ENCODE measurements at regions not wholly inside any gene's neighbourhood (a gene's known extent, or its start where the extent isn't known, plus 50 kb on each side); places are given as distances from the start of the nearest gene placed in this dataset.

GRCh38 chr1:68975212-68975933 lies 478.5 kb upstream of the DEPDC1 start:
- intact Hi-C loops (cut with DNase I; ENCODE audit: low total_unique reads), result no loop called here
- H3K9me3 ChIP-seq, result no peaks in the 10 kb centered on the region
- TF ChIP-seq POLR2AphosphoS5 (IDR thresholded peaks at IDR 0.05) (no peak), POLR2A (IDR thresholded peaks at IDR 0.05) (no peak), CTCF (IDR thresholded peaks at IDR 0.05) (no peak)
- no peaks in the 10 kb centered on the region for H3K4me1 ChIP-seq
- H3K27me3 ChIP-seq, result no peaks in the 10 kb centered on the region
- H3K27ac ChIP-seq, result peak overlapping the region in 1 of 2 donors; percentile 40
- DNase-seq (ENCODE audit: low spot score in 2 of 2), result no peak
- H3K4me3 ChIP-seq, result no peak overlapping the region
- H3K36me3 ChIP-seq, result no peaks in the 10 kb centered on the region

DNA sequence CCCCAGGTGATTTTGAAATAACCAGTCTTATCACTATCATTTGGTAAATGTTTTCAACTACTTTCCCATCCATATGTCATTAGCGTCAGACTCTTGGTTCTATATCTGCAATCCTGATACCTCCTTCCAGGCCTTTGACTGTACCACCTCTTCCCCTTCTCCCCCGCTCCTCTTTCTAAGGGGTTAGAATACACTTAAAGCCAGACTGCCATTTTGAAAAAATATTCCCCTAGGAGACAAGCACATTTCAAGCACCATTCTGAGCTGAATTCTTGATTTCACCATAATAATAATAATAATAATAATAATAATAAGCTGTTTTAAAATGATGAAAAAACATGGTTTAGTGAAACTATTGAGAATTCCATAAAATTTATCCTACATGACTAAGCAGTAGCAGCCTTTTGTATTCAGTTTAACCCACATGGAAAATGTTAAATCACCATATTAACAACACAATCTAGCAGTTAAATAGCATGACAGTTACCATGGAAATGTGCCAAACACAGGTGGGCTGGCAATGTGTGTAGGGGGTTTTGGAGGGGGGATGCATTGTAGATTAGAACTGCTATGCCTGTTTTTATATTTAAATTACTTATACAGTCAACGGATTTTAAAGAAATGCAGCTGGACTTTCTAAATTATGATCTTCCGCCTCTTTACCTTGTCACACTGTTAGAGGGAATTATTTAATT lies 480.2 kb upstream of the DEPDC1 start:
- no peak for TF ChIP-seq POLR2AphosphoS5 (IDR thresholded peaks at IDR 0.05)
- no peak for TF ChIP-seq CTCF (IDR thresholded peaks at IDR 0.05)
- no peak for TF ChIP-seq POLR2A (IDR thresholded peaks at IDR 0.05)
- H3K4me1 ChIP-seq, result no peaks in the 10 kb centered on the region

DNA sequence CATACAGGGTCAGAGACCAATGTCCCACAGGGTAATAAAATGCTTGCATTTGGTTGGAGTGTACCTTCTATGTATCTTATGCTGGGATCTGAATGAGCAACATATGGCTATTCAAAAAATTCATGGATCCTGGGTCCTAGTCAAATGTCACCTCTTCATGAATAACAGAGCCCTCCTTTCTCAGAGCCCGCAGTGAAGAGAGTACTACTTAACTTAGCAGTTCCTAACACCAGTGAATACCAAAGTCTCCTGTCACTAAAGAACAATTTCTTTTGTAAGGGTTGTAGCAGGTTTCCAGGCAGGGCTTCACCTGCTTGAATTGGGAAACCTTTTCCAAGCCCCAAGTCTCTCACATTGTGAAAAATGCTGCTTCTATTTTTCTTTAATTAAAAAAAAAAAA lies 483.0 kb upstream of the DEPDC1 start:
- TF ChIP-seq POLR2AphosphoS5 (IDR thresholded peaks at IDR 0.05) (no peak), CTCF (IDR thresholded peaks at IDR 0.05) (no peak), POLR2A (IDR thresholded peaks at IDR 0.05) (no peak)

More for the DNA sequence above, 480.2 kb upstream of the DEPDC1 start:
- no peaks in the 10 kb centered on the region for H3K27me3 ChIP-seq
- H3K9me3 ChIP-seq, result no peaks in the 10 kb centered on the region
- H3K27ac ChIP-seq, result no peak overlapping the region
- no peak overlapping the region for H3K4me3 ChIP-seq
- intact Hi-C loops (cut with DNase I; ENCODE audit: low total_unique reads), result no loop called here
- H3K36me3 ChIP-seq, result no peaks in the 10 kb centered on the region
- DNase-seq (ENCODE audit: low spot score in 2 of 2), result no peak

GRCh38 chr1:68984289-68984688 lies 487.4 kb upstream of the DEPDC1 start:
- no peak overlapping the region for H3K4me3 ChIP-seq
- H3K4me1 ChIP-seq, result no peaks in the 10 kb centered on the region
- intact Hi-C loops (cut with DNase I; ENCODE audit: low total_unique reads), result no loop called here
- H3K27ac ChIP-seq, result no peak overlapping the region
- no peak for TF ChIP-seq POLR2A (IDR thresholded peaks at IDR 0.05)
- no peak for TF ChIP-seq POLR2AphosphoS5 (IDR thresholded peaks at IDR 0.05)
- no peak for TF ChIP-seq CTCF (IDR thresholded peaks at IDR 0.05)
- no peaks in the 10 kb centered on the region for H3K36me3 ChIP-seq
- no peaks in the 10 kb centered on the region for H3K27me3 ChIP-seq
- no peaks in the 10 kb centered on the region for H3K9me3 ChIP-seq
- DNase-seq (ENCODE audit: low spot score in 2 of 2), result no peak

More for the DNA sequence above, 483.0 kb upstream of the DEPDC1 start:
- intact Hi-C loops (cut with DNase I; ENCODE audit: low total_unique reads), result no loop called here
- no peak overlapping the region for H3K4me3 ChIP-seq
- no peak for DNase-seq (ENCODE audit: low spot score in 2 of 2)
- no peaks in the 10 kb centered on the region for H3K36me3 ChIP-seq
- no peak overlapping the region for H3K27ac ChIP-seq
- no peaks in the 10 kb centered on the region for H3K27me3 ChIP-seq
- no peaks in the 10 kb centered on the region for H3K4me1 ChIP-seq
- H3K9me3 ChIP-seq, result no peaks in the 10 kb centered on the region

GRCh38 chr1:68994096-68994495 lies 497.2 kb upstream of the DEPDC1 start:
- intact Hi-C loops (cut with DNase I; ENCODE audit: low total_unique reads), result no loop called here
- no peaks in the 10 kb centered on the region for H3K36me3 ChIP-seq
- no peaks in the 10 kb centered on the region for H3K9me3 ChIP-seq
- H3K27ac ChIP-seq, result no peak overlapping the region
- H3K4me3 ChIP-seq, result no peak overlapping the region
- DNase-seq (ENCODE audit: low spot score in 2 of 2), result no peak
- no peak for TF ChIP-seq POLR2A (IDR thresholded peaks at IDR 0.05)
- TF ChIP-seq POLR2AphosphoS5 (IDR thresholded peaks at IDR 0.05), result no peak
- no peaks in the 10 kb centered on the region for H3K4me1 ChIP-seq
- no peaks in the 10 kb centered on the region for H3K27me3 ChIP-seq

All from breast epithelium (tissue), 4 donors.